Skin of body (tissue), 1 donor: ENCODE measurements at regions not wholly inside any gene's neighbourhood (a gene's known extent, or its start where the extent isn't known, plus 50 kb on each side); places are given as distances from the start of the nearest gene placed in this dataset.
"Not testable (repeated sequence)": the region's sequence is repeated elsewhere in the genome, so short reads cannot be mapped to it uniquely, and the experiment has no call there.

Source experiments
- DNase-seq: peaks from one replicate; lab custom pipeline; 2025; lab: John Stamatoyannopoulos, UW

DNA sequence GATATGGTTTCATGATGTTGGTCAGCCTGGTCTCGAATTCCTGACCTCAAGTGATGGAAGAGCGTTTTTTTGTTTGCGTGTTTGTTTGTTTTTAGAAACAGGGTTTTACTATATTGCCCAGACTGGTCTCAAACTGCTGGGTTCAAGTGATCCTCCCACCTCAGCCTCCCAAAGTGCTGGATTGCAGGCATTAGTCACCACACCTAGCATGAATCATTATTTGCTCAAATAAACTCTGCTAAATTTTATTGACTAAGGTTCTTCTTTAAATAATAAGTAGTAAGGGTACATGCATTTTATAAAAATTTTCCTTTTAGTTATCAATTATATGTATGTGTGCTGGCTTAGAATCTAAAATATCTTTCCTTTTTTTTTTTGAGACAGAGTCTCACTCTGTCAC, 52.9 kb downstream of the ZBTB9 start:
- DNase-seq, result no peak

DNA sequence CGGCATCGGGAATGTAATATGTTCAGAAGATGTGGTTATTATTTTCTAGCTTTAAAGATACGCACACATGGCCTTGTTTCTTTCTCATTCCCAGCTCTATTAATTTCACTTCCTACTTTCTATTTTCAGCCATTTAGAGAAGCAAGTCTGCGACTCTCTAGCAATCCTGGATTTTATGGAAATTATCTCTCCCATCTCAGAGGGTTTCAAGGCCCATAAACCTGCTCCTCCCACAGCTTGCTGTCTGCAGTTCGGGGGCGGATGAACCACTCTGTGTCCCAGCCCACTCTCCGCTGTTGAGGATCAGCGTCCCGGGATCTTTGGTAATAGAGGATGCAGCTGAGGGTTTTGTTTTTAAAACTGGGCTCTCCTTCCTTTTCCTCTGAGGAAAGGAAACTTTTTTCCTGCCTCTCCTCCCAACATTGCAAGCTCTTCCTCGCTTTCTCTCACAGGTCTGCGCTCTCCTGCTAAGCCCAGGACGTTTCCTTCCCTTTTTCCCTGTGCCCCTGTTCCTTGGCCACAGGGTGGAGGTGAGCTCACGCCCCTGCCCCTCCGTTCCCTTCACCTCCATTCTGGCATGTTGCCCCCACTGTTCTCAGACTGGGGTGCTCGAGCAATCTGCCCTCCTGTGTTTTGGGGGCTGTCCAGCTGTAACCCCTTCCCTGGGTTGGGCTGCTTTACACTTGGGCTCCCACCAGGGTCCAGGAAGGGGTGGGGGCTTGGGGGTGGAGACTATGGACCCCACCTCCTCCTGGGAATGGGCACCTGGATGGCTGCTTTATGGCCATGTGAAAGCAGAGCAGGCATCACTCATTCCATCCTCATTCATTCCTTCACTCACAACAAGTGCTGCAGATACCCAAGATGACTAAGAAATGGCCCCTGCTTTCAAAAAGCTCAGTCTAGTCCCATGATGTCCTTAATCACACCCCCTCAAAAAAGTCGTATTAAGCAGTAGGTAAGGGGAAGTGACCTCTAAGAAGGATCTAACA, 54.9 kb downstream of the ZBTB9 start:
- peak; percentile 3 for DNase-seq

DNA sequence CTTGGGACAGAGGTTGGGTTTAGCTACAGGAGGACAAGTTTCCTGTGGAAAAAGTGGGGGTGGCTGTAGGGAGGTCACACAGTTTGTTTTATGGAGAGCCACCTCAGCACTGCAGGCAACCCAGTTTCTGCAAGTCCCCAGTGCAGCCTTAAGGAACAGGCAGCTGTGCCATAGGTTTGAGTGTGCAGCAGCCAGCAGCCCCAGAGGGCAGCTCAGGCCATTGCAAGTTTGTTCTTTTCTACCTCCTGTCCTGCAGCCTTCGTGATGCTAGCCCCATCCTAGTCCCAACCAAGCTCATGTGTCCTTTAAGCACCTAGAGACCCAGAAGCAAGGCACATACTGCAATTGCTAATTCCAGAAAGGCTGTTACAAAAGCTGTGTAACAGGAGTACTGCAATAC, 58.8 kb downstream of the ZBTB9 start:
- no peak for DNase-seq

DNA sequence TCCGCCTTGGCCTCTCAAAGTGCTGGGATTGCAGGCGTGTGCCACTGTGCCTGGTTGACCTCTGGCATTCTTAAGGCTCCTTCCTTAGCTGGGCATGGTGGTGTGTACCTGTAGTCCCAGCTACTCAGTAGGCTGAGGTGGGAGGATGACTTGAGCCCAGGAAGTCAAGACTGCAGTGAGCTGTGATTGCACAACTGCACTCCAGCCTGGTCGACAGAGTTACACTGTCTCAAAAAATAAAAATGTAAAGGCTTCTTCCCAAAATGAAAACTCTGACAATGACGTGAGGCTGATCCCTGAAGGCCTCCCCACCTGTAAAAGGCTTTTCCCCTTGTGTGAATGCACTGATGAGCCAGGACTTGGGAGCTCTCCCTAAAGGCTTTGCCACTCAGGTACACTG, 62.4 kb downstream of the ZBTB9 start:
- DNase-seq, result no peak

DNA sequence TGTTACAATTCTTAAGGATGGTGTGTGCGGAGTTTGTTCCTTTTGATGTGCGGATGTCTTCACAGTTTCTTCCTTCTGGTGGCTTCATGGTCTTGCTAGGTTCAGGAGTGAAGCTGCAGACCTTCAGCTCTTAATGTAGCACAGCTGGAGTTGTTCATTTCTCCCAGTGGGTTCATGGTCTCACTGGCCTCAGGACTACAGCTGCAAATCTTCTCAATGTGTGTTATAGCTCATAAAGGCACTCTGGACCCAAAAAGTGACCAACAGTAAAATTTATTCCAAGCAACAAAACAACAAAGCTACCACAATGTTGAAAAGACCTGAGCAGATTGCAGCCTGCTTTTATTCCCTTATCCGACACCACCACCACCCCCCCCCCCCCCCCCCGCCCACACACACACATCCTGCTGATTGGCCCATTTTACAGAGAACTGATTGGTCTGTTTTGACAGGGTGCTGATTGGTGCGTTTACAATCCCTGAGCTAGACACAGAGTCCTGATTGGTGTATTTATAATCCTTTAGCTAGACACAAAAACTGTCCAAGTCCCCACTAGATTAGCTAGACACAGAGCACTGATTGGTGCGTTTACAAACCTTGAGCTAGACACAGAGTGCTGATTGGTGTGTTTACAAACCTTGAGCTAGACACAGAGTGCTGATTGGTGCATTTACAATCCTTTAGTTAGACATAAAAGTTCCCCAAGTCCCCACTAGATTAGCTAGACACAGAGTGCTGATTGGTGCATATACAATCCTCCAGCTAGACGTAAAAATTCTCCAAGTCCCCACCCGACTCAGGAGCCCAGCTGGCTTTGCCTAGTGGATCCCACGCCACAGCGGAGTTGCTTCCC, 59.2 kb downstream of the BAK1 start:
- not testable (repeated sequence) for DNase-seq

DNA sequence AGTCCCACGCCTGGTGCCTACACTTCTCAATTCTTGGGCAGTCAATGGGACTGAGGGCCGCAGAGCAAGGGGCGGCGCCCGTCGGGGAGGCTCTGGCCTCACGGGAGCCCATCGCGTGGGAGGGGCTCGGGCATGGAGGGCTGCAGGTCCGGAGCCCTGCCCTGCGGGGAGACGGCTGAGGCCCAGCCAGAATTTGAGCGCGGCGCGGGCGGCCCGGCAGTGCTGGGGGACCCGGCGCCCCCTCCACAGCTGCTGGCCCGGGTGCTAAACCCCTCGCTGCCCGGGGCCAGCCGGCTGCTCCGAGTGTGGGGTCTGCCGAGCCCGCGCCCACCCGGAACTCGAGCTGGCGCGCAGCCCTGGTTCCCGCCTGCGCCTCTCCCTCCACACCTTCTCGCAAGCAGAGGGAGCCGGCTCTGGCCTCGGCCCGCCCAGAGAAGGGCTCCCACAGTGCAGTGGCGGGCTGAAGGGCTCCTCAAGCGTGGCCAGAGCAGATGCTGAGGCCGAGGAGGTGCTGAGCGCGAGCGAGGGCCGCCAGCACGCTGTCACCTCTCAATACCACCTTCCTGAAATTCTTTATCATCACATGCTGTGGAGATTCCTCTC, 58.5 kb downstream of the BAK1 start:
- DNase-seq, result no peak
